HG03439 (cell line): ENCODE measurements at regions not wholly inside any gene's neighbourhood (a gene's known extent, or its start where the extent isn't known, plus 50 kb on each side); places are given as distances from the start of the nearest gene placed in this dataset.
"Not testable (repeated sequence)": the region's sequence is repeated elsewhere in the genome, so short reads cannot be mapped to it uniquely, and the experiment has no call there.

Source experiments
- ATAC-seq: cut with Tn5 transposase; IDR thresholded peaks from one replicate; pipeline ENCODE4 v1.9.1; 2021; ENCODE audit warnings: mild to moderate bottlenecking, moderate library complexity; ENCODE audit not compliant: unreplicated experiment

DNA sequence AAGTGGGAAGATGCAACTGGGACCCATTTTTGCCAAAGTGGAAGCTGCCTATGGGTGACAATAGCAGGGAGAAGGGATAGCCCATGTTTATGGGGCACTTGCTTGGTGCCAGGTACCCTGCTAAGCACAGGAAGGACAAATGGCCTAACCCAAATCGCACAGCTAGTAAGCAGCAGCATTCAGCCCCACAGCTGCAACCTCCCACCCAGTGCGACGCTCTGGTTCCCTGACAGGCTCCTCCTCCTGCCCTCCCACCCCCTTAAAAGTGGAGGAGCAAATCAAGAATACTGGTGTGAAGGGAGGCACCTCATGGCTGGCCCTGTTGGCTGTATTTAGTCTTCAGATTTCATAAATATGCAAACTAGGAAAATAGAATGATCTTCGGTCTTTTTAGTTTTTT lies 76.2 kb downstream of the RIN2 start:
- no peak for ATAC-seq

DNA sequence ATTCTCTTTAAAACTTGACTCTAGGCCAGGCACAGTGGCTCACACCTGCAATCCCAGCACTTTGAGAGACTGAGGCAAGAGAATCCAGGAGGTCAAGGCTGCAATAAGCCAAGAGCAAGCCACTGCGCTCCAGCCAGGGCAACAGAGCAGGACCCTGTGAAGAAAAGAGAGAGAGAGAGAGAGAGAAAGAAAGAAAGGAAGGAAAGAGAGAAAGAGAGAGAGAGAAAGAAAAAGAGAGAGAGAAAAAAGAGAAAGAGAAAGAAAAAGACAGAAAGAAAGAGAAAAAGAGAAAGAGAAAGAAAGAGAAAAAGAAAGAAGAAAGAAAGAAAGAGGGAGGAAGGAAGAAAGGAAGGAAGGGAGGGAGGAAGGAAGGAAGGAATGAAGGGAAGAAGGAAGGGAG lies 76.7 kb downstream of the RIN2 start:
- no peak for ATAC-seq

DNA sequence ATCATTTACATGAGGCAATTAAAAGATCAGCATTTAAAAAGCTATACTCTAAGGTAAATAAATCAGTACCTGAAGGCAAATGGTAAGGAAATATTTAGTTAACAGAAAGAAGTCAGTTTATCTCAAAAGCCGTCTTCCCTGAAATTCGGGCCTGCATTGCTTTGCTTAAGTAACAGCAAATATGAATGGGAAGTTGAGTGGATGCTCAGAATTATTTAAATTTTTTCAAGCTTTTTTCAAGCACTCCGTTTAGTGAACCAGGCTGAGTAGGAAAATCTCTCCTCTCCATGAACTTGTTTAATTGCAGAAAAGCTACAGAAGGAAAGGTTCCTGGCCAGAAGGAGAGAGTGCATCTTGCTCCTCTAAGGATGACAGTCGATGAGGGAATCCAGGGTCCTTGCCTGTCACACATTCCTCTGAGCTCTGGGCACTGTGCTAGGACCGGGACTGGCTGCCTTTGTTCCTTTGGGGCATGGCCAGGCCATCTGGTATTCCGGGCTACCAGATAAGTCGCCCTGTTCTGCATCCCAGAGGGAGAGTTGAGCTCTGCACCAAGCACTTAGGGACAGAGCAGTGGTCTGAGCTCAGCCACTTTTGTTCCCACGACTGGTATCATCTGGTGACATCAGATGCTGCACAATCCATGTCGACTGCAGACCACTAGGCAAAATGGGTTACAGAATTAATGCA lies 77.6 kb downstream of the RIN2 start:
- ATAC-seq: no peak

DNA sequence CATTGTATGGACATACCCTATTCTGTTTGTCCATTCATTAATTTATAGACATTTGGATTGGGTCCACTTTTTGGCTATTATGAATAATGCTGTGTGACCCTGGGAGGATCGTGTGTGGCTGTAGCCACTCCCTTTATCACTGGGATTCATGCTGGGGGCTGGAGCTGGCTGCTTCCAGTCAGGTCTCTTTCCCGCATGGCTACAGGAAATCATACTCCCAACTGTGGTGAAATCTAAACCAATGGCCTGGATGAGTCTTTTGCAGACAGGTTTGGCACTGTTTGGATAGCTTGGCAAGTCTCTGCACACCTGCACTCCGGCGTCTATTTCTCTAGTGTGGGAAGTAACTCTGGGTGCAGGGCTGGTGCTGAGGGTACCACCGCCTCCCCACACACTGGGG lies 80.4 kb downstream of the RIN2 start:
- ATAC-seq: no peak

DNA sequence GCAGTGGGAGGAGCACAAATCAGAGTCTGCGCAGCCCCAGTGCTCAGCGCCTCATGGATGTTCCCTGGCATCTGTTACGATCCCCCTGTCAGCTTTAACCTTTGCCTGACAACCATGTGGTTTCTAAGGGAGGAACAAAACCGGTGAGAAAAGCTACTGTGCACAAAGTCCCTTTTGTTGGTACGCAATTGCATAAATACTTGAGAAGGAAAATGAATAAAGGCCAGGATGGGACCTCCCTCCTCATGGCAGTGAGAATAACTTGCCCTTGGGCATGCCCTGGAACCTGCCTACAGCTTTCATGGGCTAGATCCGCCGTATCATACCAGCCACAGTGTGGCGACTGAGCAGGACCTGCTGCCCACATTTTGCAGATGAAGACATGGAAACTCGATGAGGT lies 81.0 kb downstream of the RIN2 start:
- no peak for ATAC-seq

DNA sequence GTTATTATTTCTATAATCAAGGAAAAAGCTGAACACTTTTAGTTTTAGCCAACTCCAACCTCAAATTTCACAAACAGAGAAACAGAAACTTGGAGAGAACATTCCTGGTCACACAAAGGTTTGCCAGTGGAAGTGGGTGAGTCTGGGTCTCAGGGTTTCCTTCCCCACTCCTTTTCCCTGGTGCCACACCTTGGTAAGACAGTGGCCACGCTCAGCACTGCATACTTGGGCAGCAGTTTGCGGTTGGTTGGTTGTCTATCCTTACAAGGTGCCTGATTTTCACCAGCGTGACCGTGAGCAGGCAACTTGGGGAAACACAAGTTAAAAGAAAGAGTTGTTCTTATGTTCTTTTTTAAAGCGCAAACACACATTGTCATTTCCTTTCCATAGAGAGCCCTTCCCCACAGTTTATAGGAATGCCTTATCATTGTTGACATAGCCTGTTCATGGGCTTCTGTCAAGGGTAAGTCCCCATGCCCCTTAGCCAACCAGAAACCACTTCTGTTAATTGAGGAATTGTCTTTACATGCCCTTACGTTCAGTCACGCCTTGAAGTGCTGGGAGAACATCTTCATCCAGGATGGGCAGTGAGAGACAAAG lies 82.2 kb downstream of the RIN2 start:
- ATAC-seq: no peak

DNA sequence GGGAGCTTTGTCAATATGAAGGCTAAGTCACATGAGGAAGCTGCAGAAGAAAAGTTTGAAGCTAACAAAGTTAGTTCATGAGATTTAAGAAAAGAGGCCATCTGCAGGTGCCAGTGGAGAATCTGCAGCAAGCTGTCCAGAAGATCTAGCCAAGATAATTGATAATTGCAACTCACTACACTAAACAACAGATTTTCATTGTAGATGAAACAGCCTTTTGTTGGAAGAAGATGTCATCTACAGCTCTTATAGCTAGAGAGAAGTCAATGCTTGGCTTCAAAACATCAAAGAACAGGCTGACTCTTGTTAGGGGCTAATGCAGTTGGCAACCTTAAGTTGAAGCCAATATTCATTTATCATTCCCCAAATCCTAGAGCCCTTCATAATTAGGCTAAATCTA lies 83.7 kb downstream of the RIN2 start:
- ATAC-seq: no peak

DNA sequence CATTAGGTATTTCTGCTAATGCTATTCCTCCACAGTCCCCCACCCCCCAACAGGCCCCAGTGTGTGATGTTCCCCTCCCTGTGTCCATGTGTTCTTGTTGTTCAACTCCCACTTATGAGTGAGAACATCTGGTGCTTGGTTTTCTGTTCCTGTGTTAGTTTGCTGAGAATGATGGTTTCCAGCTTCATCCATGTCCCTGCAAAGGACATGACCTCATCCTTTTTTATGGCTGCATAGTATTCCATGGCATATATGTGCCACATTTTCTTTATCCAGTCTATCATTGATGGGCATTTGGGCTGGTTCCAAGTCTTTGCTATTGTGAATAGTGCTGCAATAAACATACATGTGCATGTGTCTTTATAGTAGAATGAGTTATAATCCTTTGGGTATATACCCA lies 86.8 kb downstream of the RIN2 start:
- not testable (repeated sequence) for ATAC-seq

DNA sequence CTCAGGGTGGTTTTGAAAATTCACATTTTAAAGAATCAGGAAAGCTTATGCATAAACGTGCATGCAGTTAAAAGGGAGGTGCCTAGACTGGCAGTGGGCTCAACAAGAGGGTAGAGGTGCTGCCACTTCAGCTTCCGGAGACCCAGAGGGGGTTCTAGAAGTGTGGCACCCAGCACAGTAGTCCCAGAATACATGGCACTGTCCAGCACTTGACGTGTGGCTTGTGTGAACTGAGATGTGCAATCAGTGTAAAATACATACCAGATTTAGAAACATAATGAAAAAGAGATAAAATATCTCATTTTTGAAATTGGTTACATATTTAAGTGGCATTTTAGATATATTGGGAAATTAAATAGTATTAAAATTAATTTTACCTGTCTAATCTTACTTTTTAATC lies 89.3 kb downstream of the RIN2 start:
- no peak for ATAC-seq

DNA sequence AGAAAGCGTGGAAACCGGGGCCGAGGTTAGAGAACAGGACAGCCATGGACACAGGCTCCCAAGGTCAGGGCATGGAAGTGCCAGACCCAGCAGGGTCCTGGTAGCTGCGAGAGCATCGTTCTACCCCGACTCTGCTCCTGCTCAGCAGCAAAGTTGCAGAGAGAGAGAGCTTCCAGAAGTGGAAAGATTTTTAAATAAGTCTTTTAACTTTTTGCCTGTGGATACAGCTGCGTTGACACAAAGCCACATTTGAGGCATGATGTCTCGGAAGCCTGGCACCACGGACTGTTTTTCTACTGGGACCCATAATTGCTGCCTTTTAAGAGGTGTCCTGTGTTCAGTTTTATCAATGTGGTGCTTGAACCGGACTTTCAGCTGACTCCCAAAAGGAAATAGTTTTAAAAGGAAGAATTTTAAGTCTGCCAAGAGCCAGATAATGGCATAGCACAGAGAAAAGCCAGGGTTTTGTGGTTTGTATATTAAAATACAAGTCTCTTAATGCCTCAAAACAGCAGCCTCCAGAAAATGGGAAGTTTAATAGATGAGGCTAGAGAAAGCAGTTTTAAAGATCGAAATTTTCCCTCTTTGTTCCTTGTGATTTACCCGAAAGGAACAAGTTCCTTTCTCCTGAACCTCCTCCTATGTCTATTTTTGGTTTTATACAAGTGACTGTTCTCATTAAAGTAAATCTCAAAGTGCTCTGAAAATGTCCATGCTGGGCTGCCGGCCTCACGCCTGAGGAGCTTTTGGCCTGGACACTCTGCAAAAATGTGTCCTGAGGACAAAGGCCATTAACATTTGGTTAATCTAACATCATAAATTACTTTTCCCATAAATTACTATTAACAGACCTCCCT lies 91.5 kb downstream of the RIN2 start:
- ATAC-seq: no peak

DNA sequence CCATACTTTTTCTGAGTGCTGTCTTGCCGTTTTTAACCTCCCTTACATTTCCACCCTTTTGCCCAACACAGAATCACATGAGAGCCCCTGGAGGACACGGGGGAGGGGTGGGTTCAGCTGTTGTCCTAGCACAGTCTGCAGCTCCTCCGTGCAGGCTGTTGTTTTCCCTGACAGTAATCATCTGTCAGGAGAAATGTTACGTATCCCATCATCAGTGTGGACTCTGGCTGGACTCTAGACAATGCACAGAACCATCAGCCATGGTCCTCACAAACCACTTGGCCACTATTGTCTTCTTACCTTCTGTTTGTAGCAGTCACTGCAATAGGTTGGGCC lies 92.1 kb downstream of the RIN2 start:
- no peak for ATAC-seq

DNA sequence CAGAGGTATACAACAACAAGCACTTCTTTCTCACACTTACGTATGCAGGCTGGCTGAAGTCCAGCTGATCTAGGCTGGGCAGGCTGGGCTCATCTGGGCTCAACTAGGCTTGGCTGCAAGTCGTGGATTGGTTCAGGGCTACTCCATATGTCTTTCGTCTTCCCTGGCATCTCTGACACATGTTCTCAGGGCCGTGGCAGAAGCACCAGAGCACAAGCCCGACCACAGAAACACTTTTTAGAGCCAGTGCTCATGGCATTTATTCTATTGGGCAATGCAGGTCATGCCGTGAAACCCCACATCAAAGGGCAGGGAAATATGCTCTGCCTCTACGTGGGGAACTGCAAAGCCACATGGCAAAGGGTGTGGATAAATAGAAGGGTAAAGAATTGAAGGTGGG lies 93.8 kb downstream of the RIN2 start:
- ATAC-seq: no peak

DNA sequence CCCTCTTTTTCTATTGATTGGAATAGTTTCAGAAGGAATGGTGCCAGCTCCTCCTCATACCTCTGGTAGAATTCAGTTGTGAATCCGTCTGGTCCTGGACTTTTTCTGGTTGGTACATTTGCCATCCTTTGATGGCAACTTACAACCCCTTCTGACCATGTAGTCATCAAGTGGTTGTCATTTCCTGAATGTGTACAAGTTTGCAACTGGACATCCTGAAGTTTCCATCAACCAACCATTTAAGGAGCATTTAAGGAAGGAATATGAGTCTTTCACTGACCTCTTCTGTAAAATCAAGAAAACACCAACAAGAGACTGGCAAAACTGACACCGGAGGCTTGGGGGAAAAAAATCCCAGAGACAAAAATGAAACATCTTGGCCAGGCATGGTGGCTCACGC lies 97.4 kb downstream of the RIN2 start:
- ATAC-seq: no peak

DNA sequence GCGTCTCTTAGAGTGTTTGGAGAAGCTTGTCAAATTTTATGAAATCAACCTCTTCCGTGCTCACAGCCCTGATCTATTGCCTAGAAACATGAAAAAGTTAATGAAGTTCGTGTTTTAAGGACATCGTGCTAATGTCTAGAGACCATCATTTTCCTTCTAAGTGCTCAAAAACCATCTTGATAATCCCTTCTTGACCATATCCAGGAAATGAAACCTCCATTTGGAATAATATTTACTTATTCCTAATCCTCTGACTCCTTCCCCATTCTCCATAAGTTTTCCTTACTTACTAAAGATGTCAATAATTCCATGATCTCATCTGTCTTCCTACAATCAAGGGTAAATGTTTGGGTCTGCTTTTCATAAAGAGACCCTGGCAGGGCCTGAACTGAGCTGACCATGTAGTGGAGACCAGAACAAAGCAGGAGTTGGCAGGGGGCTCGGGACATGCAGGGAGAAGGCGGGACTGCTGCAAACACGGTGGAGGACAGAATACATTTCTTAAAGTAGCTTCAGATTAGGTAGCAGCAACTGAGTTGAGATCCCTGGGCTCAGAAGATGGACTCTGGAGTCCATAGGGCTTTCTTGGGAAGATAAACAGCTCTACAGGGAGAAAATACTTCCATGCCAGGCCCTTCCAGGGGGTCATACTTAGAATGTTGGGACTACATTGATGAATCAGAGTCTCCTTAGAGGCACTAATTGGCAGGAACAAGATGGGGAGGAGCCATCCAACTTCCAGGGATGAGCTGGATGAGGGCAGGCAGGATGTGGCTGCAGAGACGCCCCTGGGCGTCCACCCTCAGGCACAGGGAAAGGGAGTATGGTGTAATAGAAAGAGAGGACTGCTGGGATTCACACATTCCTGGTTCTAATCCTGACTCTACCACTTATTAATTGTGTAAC lies 100.7 kb downstream of the RIN2 start:
- ATAC-seq: no peak

DNA sequence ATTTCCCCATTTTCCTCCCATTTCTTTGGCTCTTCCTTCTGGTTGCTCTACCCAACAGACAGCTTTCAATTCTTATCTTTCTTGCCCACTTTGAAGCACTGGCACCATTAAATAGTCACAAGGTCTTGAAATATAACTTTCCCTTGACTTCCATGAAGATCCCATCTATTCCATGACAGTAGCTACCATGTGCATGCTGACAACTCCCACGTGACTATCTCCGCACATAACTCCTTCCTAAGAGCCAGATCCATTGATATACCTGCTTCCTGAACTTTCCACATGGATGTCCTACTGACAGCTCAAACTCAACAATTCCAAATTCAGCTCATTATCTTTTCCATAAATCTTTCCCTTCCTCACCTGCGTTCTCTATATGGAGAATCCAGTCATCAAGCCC lies 101.4 kb downstream of the RIN2 start:
- no peak for ATAC-seq

DNA sequence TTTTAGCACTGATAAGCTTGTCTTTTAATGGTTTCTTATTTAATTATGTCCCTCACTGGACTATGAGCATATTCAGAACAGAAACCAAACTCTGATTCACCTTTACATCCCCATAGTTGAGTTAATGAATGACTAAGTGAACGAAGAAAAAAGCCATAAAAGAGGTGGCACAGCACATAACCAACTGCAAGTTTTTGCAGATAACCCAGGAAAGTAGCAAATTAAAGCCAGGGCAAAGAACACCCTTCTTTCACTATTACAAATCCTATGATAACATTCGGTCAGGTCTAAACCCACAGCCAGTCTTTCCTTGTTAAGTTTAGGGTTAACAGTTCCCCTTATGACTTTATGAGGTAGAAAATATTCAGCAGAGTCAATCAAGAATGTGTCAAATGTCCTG lies 102.7 kb downstream of the RIN2 start:
- ATAC-seq: no peak

DNA sequence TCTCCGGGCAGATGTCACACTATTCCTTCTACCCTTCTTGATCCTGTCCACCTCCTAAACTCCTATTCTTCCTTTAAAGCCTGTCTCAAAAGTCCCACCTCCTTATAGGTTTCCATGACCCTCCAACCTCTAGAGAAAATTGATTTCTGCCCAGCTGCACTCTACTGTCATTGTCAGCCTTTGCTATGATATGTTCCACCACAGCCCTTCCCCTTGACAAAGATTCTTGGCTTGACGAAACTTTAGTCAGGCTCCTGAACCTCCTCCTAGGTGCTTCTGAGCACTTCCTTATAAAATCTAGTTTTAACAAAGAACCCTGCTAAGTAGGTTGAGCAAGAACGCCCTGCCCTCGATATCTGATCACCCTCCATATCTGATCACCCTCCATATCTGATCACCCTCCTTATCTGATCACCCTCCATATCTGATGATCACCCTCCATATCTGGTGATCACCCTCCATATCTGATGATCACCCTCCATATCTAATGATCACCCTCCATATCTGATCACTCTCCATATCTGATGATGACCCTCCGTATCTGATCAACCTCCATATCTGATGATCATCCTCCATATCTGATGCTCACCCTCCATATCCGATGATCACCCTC lies 103.2 kb downstream of the RIN2 start:
- no peak for ATAC-seq

DNA sequence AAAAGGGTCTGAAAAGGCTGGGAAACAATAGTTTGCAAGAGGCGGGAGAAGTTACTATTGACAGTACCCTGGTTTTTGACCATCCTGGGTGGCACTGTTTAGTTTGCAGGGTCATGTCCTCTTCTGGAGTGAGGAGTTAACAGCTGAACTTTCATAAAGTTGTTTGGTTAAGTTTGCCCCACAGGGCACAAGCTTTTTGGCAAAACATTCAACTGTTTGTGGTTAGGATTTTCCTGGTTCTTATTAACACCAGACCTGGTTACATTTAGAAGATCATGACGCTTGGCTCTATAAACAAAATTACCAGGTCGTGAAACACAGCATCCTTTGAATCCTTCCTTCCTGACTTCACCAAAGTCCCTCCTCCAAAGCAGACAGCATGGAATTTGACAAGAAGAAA lies 106.1 kb downstream of the RIN2 start:
- ATAC-seq: no peak

DNA sequence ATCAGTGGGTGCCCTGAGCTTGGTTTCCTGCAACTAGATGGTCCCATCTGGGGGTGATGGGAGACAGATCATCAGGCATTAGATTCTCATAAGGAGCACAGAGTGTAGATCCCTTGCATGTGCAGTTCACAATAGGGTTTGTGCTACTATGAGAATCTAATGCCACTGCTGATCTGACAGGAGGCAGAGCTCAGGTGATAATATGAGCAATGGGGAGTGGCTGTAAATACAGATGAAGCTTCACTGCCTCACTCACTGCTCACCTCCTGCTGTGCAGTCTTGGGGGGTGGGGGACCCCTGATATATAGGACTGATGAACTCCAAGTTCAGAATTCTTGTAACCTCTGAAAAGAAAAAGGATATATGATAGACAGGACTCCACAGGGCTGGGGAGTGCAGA lies 108.0 kb downstream of the RIN2 start:
- ATAC-seq: no peak

DNA sequence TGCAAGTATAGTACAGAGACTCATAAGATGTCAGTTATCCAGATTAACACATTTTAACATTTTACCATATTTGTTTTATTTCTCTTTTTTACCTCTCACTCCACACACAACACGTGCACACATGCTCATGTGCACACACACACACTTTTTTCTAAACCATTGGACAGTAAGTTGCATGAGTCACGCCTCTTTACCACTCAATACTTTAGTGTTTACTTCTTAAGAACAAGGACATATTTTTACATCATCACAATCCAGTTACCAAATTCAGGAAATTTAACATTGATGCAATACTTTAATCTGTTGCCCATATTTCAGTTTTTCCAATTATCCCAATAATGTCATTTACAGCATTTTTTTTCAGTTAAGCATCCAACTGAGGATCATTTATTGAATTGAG lies 109.0 kb downstream of the RIN2 start:
- no peak for ATAC-seq

DNA sequence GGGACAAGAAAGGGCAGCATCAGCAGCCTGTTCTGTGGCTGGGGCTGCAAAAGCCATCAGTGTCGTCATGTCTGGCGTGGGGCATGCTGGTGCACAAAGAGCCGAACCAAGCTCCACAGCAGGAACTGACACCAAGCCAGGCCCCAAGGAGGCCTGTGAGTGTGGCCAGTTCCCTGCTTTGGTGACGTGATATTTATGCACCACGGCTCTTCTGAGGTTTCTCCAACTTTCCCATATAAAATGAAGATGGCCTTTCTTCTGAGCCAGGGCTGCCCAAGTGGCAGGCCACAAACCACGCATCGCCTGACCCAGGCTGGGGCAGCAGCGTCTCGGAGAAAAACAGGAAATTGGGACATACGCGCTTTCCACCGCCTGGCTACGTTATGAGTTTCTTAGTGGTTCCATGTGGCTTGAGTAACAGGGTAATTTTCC lies 109.9 kb downstream of the RIN2 start:
- ATAC-seq: no peak
